ENCODE measurements at regions not wholly inside any gene's neighbourhood (a gene's known extent, or its start where the extent isn't known, plus 50 kb on each side); places are given as distances from the start of the nearest gene placed in this dataset.

DNA sequence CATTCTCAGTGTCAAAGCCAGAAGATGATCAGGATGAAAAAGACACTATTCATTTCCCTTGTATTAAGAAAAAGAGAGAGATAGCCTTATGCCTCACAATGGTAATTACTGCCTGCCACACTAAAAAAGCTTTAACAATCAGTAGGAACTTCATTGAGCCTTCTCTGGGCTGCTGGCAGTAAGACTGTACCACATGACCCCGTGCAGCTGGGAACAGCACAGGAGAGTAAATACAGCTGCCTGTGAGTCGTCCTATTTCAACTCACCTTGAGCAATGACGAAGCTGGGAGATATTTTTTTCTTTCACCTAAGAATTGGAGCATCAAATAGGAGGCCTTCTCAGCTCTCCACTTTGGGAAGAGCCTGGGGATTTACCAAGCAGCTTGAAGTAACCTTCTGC, 316.3 kb downstream of the GABRB2 start:
- TF ChIP-seq SUZ12 (IDR thresholded peaks at IDR 0.05; ENCODE audit: extremely low read depth, insufficient read depth, insufficient read length) (no peak), ZNF274 (IDR thresholded peaks at IDR 0.05; ENCODE audit: low read depth, low read length) (no peak)

All from NT2/D1 (cell line).